SK-N-SH treated with all-trans-retinoic acid at 6 μM for 48 hours (cell line): ENCODE measurements at regions not wholly inside any gene's neighbourhood (a gene's known extent, or its start where the extent isn't known, plus 50 kb on each side); places are given as distances from the start of the nearest gene placed in this dataset.

ENCODE experiments used
- ATAC-seq: fragments of 200-7000 bp; cut with Tn5 transposase; 3 replicates; pipeline ENCODE4 v1.9.1; 2020; ENCODE audit warnings: mild to moderate bottlenecking, moderate library complexity
- ARNTL ChIP-seq: fragments of 450-650 bp; formaldehyde crosslinking; IDR thresholded peaks from 2 replicates; pipeline ENCODE4 v1.5.0; 2020; ENCODE audit warnings: low read depth, mild to moderate bottlenecking, moderate library complexity, borderline replicate concordance
- BACH2 ChIP-seq: fragments of 250-450 bp; sonication (Bioruptor Pico); IDR thresholded peaks from 2 replicates; pipeline ENCODE4 v1.9.0; 2021; ENCODE audit warnings: mild to moderate bottlenecking, borderline replicate concordance
- CREB5 ChIP-seq: fragments of 250-450 bp; sonication (Bioruptor Pico); IDR thresholded peaks from 2 replicates; pipeline ENCODE4 v1.5.1; 2020; ENCODE audit warnings: low read depth, mild to moderate bottlenecking, moderate library complexity
- CSDC2 ChIP-seq: fragments of 250-450 bp; sonication (Bioruptor Pico); IDR thresholded peaks from 2 replicates; pipeline ENCODE4 v1.5.0; 2020; ENCODE audit warnings: mild to moderate bottlenecking, moderate library complexity
- CSRNP3 ChIP-seq: fragments of 250-450 bp; sonication (Bioruptor Pico); IDR thresholded peaks from 2 replicates; pipeline ENCODE4 v1.5.1; 2021; ENCODE audit warnings: mild to moderate bottlenecking, moderate library complexity
- ESRRG ChIP-seq: fragments of 250-450 bp; sonication (Bioruptor Pico); IDR thresholded peaks from 2 replicates; pipeline ENCODE4 v1.6.1; 2021; ENCODE audit warnings: mild to moderate bottlenecking
- GLIS3 ChIP-seq: fragments of 250-450 bp; sonication (Bioruptor Pico); IDR thresholded peaks from 2 replicates; pipeline ENCODE4 v1.5.0; 2020; ENCODE audit warnings: mild to moderate bottlenecking, moderate library complexity
- ISL1 ChIP-seq: fragments of 250-450 bp; sonication (Bioruptor Pico); IDR thresholded peaks from 2 replicates; pipeline ENCODE4 v2.1.2; 2022; ENCODE audit warnings: mild to moderate bottlenecking, moderate library complexity
- OSR1 ChIP-seq: fragments of 250-450 bp; sonication (Bioruptor Pico); IDR thresholded peaks from 2 replicates; pipeline ENCODE4 v1.8.0; 2022; ENCODE audit warnings: moderate library complexity, mild to moderate bottlenecking, inconsistent platforms
- PATZ1 ChIP-seq: fragments of 250-450 bp; sonication (Bioruptor Pico); IDR thresholded peaks from 2 replicates; pipeline ENCODE4 v1.8.0; 2020; ENCODE audit warnings: mild to moderate bottlenecking, moderate library complexity, borderline replicate concordance
- POU6F1 ChIP-seq: fragments of 250-450 bp; sonication (Bioruptor Pico); IDR thresholded peaks from 2 replicates; pipeline ENCODE4 v1.8.0; 2021; ENCODE audit warnings: low read depth, mild to moderate bottlenecking, moderate library complexity, borderline replicate concordance
- PPARA ChIP-seq: fragments of 250-450 bp; sonication (Bioruptor Pico); IDR thresholded peaks from 2 replicates; pipeline ENCODE4 v1.5.0; 2020; ENCODE audit warnings: mild to moderate bottlenecking, borderline replicate concordance
- RARB ChIP-seq: fragments of 250-450 bp; sonication (Bioruptor Pico); IDR thresholded peaks from 2 replicates; pipeline ENCODE4 v1.8.0; 2021; ENCODE audit warnings: mild to moderate bottlenecking, moderate library complexity
- SNAI2 ChIP-seq: fragments of 250-450 bp; sonication (Bioruptor Pico); IDR thresholded peaks from 2 replicates; pipeline ENCODE4 v1.5.0; 2020; ENCODE audit warnings: mild to moderate bottlenecking, moderate library complexity
- TOX ChIP-seq: fragments of 250-450 bp; sonication (Bioruptor Pico); IDR thresholded peaks from 2 replicates; pipeline ENCODE4 v1.8.0; 2021; ENCODE audit warnings: mild to moderate bottlenecking, moderate library complexity, borderline replicate concordance
- TSHZ2 ChIP-seq: fragments of 250-450 bp; sonication (Bioruptor Pico); IDR thresholded peaks from 2 replicates; pipeline ENCODE4 v1.5.0; 2020; ENCODE audit warnings: mild to moderate bottlenecking, moderate library complexity
- ZC3H10 ChIP-seq: fragments of 250-450 bp; sonication (Bioruptor Pico); IDR thresholded peaks from 2 replicates; pipeline ENCODE4 v1.5.1; 2021; ENCODE audit warnings: mild to moderate bottlenecking, moderate library complexity
- ZFP3 ChIP-seq: fragments of 250-450 bp; sonication (Bioruptor Pico); IDR thresholded peaks from 2 replicates; pipeline ENCODE4 v1.5.0; 2020; ENCODE audit warnings: mild to moderate bottlenecking, moderate library complexity
- ZFP30 ChIP-seq: fragments of 450-650 bp; formaldehyde crosslinking; IDR thresholded peaks from 2 replicates; pipeline ENCODE4 v1.5.0; 2022; ENCODE audit warnings: mild to moderate bottlenecking, moderate library complexity
- ZNF565 ChIP-seq: fragments of 450-650 bp; formaldehyde crosslinking; conservative IDR thresholded peaks from 2 replicates; pipeline ENCODE4 v1.5.0; 2020; ENCODE audit warnings: low read depth, mild to moderate bottlenecking, moderate library complexity

- no peak for TF ChIP-seq CSDC2 (CRISPR knock-in tag)
- TF ChIP-seq POU6F1 = no peak
- no peak for TF ChIP-seq PPARA (CRISPR knock-in tag)
- TF ChIP-seq ZFP3 (CRISPR knock-in tag) = no peak
- no peak for TF ChIP-seq CREB5 (CRISPR knock-in tag)
- TF ChIP-seq CSRNP3 (CRISPR knock-in tag) = no peak
- no peak for TF ChIP-seq RARB (CRISPR knock-in tag)
- no peak for TF ChIP-seq PATZ1
- TF ChIP-seq ZNF565 = no peak
- TF ChIP-seq ISL1 (CRISPR knock-in tag) = no peak
- TF ChIP-seq GLIS3 = no peak
- TF ChIP-seq SNAI2 = no peak
- TF ChIP-seq BACH2 = no peak
- ATAC-seq = no peak
Observed at GRCh38 chr14:85243321-85243720, 286.6 kb upstream of the FLRT2 start.

GRCh38 chr14:85247071-85247470 lies 282.9 kb upstream of the FLRT2 start:
- no peak for ATAC-seq

More at GRCh38 chr14:85247071-85247470, 282.9 kb upstream of the FLRT2 start:
- TF ChIP-seq OSR1 (CRISPR knock-in tag) (no peak), ESRRG (CRISPR knock-in tag) (no peak), GLIS3 (no peak), ZFP30 (CRISPR knock-in tag) (no peak), ZC3H10 (no peak), ZNF565 (no peak), POU6F1 (no peak), SNAI2 (no peak), TSHZ2 (no peak), CSDC2 (CRISPR knock-in tag) (no peak), TOX (CRISPR knock-in tag) (no peak), ARNTL (CRISPR knock-in tag) (no peak)
